ENCODE measurements at regions not wholly inside any gene's neighbourhood (a gene's known extent, or its start where the extent isn't known, plus 50 kb on each side); places are given as distances from the start of the nearest gene placed in this dataset.
"Not testable (repeated sequence)": the region's sequence is repeated elsewhere in the genome, so short reads cannot be mapped to it uniquely, and the experiment has no call there.

DNA sequence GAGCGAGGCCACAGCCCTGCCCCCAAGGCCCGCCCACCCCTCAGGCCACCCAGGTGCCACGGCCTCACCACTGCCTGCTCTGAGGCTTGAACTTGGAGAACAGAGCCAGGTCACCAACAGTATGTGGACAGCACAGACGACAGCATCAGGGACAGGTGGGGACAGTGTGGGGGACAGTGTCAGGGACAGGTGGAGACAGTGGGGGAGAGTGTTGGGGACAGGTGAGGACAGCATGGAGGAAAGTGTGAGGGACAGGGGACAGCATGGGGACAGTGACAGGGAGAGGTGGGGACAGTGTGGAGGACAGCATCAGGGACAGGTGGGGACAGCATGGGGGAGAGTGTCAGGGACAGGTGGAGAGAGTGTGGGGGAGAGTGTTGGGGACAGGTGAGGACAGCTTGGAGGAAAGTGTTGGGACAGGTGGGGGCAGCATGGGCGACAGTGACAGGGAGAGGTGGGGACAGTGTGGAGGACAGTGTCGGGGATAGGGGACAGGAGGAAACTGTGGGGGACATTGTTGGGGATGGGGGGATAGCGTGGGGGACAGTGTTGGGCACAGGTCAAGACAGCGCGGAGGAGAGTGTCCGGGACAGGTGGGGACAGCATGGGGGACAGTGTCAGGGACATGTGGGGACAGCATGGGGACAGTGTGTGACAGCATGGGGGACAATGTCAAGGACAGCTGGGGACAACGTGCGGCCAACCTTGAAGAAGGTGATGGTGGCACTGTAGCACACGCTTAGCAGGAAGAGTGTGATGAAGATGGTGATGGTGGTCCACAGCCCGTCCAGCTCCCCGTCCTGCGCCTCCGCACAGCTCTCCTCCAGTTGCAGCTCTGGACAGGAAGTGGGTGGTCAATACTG, 114.9 kb downstream of the TMEM121 start:
- no peak for DNase-seq

GRCh38 chr14:105641951-105642350, 115.6 kb downstream of the TMEM121 start:
- DNase-seq: not testable (repeated sequence)

GRCh38 chr14:105642486-105642885, 116.1 kb downstream of the TMEM121 start:
- not testable (repeated sequence) for DNase-seq

DNA sequence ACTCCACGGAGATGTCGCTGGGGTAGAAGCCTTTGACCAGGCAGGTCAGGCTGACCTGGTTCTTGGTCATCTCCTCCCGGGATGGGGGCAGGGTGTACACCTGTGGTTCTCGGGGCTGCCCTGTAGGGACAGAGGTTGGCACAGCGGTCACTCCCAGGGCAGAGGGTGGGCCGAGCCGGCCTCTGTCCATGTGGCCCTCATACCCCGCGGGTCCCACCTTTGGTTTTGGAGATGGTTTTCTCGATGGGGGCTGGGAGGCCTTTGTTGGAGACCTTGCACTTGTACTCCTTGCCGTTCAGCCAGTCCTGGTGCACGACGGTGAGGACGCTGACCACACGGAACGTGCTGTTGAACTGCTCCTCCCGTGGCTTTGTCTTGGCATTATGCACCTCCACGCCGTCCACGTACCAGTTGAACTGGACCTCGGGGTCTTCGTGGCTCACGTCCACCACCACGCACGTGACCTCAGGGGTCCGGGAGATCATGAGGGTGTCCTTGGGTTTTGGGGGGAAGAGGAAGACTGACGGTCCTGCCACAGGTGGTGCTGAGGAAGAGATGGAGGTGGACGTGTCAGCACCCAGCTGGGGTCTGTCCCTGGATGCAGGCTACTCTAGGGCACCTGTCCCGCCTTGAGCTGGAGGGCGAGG, 117.1 kb downstream of the TMEM121 start:
- DNase-seq: not testable (repeated sequence)

- DNase-seq: not testable (repeated sequence)
Observed at GRCh38 chr14:105644053-105644435, 117.7 kb downstream of the TMEM121 start.

DNA sequence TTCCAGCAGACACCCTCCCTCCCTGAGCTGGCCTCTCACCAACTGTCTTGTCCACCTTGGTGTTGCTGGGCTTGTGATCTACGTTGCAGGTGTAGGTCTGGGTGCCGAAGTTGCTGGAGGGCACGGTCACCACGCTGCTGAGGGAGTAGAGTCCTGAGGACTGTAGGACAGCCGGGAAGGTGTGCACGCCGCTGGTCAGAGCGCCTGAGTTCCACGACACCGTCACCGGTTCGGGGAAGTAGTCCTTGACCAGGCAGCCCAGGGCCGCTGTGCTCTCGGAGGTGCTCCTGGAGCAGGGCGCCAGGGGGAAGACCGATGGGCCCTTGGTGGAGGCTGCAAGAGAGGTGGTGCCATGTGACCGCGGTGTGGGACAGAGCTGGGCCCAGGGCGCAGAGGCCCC, 118.1 kb downstream of the TMEM121 start:
- not testable (repeated sequence) for DNase-seq

DNA sequence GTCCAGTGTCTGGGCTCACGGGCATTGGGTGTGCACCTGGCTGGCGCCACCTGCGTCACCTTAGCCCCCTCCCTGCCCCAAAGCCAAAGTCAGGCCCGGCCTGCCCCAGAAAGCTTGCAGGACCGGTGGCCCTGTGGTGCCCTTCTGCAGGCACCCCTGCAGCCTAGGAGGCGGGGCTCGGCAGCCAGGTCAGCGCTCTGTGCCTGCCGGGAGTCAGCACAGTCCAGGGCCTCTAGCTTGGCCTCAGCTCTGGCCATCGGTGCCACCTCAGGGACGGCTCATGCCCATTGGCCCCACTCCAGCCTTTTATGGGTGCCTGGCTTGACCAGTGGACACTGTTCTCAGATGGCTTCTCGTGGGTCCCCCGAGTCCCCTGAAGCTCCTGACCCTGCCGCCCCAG, 118.5 kb downstream of the TMEM121 start:
- not testable (repeated sequence) for DNase-seq

- not testable (repeated sequence) for DNase-seq
Observed at GRCh38 chr14:105645389-105645788, 119.0 kb downstream of the TMEM121 start.

- no peak for DNase-seq
Observed at GRCh38 chr14:105646175-105646574, 119.8 kb downstream of the TMEM121 start.

- DNase-seq: not testable (repeated sequence)
Observed at GRCh38 chr14:105646711-105647281, 120.4 kb downstream of the TMEM121 start.

DNA sequence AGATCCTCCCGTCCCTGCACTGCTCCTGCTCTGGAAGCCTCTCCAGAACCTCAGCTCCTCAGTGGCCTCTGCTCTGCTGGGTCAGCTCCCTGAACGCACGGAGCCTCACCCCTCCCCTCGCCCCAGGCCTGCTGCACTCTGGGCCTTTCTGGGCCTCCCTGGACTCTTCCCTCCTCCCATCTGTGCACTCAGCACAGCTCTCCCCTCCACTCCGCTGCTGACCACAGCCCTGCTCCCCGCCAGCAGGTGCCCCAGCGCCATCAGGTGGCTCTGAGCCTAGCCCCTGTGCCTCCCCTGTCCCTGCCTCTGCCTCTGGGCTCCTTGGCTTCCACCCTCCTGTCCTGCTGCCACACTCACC, 121.0 kb downstream of the TMEM121 start:
- not testable (repeated sequence) for DNase-seq

DNA sequence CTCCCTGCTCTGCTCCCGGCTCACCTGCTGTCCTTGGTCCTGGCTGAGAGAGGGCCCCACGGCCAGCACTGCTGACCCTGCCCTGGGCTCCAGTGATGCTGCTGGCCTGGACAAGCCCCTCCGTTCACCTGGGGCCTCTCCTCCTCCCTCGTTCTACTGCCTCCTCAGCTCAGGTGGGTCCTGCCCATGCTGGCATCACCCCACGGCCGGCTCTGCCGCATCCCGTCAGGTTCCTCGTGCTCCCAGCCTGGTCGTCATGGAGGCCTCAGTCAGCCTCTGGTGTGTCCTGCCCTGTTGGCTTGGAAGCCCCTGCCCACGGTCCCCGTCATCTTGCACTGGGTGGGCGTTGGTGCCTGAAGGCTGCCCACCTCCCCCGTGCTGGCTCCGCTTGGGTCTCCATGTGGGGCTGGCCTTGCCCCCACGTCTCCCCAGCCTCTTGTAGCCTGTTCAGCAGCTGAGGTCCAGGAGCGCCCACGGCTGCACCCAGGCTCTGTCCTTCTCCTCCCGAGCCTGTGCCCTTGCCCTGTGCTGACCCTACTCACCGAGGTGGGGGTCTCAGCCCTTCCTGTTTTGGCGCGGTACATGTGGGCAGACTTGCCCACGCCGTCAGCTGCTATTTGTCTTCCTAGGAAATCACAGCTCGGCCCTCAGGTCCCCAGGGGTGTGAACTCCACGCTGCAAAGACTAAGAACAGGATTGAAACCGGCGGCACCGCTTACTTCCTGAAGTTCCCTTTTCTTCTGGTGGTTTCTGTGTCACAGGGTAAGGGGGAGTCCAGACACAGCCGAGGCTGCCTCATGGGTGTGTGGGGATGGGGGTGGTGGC, 121.6 kb downstream of the TMEM121 start:
- DNase-seq: no peak

DNA sequence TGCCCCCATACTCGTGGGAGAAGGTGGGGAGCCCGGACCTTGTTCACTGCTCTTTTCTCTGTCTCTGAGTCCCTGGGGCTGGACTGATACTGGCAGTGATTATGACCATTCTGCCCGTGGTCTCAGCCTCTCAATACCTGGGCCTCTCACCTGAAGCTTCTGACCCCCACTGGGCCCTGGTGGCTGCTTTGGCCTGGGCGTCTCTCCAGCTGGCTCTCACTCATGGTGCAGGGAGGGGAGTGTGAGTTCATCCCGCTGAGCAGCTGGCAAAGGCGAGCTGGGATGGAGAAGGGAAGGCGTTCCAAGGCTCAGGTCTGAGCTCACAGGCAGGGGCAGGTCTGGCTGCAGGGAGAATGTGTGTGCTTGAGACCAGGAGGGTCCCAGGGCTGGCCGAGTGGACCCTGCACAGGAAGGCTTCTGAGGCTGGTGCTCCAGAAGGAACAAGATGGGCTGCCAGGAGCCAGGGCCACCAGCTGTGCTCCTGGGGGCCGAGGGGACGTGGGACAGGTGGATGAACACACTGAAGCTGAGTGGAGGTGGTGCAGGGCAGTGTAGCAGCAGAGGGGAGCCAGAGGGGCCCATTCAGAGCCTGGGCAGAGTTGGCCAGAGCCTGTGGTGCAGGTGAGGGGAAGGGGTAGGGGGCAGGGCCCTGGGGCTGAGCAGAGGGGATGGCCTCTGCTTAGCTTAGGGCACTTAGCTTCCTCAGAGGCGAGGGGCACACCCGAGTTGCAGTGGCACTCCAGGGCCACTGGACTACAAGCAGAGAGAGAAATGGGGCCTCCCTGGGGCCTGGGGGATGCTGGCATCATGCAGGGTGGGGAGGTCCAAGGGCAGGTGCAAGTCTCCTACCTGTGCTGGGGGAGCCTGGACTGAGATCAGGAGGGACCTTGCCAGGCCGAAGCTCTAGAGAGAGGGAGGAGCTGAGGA, 122.5 kb downstream of the TMEM121 start:
- DNase-seq: not testable (repeated sequence)

DNA sequence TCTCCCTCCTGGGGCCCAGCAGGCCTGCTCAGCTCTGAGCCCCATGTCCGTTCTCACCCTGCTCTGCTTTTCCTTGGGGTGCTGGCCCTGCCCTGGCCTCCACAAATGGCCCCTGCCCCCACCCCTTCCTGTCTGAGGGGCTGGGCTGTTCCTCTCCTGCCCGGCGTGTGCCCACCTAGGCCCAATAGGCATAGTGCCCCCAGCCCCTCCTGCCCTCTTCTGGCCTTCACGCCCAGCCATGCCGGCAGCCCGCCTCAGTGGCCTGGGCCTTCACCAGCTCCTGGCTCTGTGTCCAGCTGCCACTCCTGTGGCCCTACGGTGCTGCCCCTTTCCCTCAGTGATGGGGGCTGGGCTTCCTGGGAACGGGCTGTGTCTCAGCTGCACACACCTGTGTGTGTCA, 125.9 kb downstream of the TMEM121 start:
- not testable (repeated sequence) for DNase-seq

DNA sequence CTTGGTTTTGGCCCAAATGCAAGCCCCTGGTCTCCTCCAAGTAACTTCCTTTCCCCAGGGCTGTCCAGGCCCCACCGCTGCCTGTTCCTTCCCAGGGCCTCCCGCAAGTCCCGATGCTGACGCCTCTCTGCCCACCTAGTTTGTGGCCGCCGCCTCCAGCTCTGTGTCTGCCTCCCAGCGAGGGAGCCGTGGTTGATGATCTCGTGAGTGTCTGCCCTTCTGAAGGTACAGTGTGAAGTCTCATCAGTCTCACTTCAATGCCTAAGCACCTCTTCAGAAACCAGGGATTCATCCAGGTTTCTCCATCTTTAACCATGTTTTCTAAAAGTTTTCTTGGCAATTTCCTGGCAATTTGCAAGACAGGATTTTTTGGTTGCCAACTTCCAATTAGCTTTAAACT, 127.5 kb downstream of the TMEM121 start:
- DNase-seq: not testable (repeated sequence)

DNA sequence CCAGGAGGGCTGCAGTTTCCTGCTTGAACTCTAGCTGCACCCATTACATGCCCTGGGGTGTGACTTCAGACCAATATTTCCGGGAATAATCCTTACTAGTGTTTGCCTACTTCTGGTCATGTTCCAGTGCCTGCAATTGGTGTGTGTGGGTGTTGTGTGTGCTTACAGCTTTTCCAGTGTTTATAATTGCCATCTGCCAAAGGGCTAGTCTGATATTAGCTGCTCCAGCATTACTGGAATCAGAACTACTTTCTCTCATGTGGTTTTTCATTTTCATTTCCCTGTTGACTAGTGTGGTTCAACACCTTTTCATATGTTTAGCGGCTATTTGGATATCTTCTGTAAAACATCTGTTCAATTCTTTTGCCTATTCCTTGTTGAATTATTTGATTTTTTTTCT, 132.9 kb downstream of the TMEM121 start:
- not testable (repeated sequence) for DNase-seq

DNA sequence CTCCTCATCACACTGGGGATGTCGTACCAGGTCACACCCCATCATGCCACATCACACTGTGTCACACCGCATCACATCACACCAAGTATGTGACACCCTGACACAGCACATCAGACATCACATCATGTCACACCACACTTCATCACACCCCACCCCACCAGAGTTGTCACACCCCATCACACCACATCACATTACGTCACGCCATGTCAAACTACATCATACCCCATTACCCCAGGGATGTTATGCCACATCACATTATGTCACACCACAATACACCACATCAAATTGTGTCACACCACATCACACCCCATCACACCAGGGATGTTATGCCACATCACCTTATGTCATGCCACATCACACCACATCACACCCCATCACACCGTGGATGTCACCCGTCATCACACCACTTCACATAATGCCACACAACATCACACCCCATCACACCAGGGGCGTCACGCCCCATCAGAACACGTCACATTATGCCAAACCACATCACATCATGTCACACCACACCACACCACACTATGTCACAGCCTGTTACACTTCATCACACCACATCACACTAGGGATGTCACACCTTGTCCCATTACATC, 133.6 kb downstream of the TMEM121 start:
- DNase-seq: no peak

DNA sequence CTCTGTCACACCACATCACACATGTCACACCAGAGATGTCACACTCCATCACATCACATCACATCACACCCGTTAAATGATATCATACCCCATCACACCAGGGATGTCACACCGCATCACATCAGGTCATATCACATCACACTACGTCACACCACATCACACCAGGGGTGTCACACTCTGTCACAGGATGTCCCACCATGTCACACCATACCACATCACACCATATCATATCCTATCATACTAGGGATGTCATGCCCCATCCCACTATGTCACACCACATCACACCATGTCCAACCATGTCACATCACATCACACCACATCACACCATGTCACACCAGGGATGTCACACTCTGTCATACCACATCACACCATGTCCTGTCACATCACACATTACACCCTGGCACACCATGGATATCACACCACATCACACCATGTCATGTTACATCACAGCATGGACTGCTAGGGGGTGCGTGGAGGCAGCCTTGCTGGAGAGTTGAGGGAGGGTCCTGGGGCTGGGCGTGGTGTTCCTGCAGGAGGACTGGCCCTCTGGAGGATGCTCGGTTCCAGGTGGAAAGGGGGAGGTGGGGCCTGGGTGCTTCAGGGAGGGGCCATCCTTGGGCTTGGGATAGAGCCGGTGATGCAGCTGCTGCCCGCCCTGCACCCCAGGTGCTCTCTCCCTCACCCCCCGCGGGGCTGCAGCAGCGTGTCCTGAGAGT, 134.6 kb downstream of the TMEM121 start:
- DNase-seq: no peak

DNA sequence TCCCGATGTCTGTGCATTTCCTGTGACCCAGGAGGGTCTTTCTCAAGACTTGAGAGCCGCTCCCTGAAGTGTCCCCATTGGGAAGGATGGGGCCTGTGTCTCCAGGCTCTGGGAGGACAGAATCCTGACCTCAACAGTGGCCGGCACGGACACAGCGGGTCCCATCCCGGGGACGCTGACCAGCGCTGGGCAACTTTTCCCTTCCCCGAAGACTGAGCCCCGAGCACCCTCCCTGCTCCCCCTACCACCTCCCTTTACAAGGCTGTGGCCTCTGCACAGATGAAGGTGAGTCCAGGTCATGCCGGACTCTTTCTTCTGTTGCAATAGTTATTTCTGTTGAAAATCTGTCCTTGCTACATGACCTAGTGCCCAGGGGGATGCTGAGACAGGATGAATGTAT, 135.7 kb downstream of the TMEM121 start:
- DNase-seq: not testable (repeated sequence)

DNA sequence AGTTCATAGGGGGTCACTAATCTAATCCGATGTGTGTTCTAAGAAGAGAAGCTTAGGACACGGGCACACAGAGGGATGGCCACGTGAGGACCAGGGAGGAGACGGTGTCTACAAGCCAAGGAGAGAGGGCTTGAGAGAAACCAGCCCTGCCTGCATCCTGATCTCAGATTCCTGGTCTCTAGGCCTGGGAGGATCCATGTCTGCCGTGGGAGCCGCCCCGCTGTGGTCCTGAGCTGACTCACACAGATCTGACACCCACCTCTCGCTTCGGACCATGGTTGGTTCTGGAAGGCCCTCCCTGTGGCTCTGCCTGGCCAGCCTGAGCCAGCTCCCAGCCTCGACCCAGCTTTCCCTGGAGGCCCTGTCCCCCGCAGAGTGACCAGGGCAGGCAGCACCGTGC, 136.2 kb downstream of the TMEM121 start:
- not testable (repeated sequence) for DNase-seq

DNA sequence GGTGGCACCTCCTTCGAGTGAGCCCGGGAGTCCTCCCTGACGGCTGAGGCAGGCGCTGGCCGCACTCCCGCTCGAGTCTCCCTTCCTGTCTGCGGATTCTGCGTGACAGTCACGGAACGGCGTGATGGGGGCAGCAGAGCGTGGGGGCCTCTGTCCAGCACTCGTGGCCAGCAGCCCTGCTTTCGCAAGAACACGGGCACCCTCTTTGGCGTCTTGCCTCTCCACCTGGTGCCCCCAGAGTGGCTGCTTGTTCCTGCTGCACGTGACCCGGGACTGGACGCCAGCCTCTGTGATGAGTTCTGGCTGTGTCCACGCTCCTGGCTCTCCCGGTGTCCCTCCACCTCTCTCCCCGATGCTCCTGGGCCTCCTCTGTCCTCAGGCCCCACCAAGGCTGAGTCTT, 136.9 kb downstream of the TMEM121 start:
- not testable (repeated sequence) for DNase-seq
